ENCODE measurements at regions not wholly inside any gene's neighbourhood (a gene's known extent, or its start where the extent isn't known, plus 50 kb on each side); places are given as distances from the start of the nearest gene placed in this dataset.

DNA sequence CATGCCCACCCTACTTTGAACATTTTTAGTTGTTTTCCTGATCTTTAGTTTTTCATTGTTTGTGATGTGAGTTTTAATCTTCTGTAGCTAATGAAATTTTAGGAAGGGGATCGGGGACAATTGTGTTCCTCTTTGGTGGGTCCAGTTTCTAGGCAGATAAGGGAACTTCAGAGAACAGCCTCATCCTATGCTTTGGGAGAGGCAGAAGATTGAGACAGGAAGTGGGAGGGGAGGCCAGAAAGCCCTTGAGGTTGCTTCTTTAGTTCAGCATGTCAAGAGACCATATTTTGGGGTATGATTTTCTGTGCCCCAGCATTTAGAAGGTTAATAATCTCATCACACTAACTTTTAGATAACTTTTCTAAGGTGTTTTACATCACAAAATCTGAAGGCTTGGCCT, 191.0 kb downstream of the TANC2 start:
- ATAC-seq (ENCODE audit: insufficient number of reproducible peaks, low FRiP score, low read depth) = no peak

DNA sequence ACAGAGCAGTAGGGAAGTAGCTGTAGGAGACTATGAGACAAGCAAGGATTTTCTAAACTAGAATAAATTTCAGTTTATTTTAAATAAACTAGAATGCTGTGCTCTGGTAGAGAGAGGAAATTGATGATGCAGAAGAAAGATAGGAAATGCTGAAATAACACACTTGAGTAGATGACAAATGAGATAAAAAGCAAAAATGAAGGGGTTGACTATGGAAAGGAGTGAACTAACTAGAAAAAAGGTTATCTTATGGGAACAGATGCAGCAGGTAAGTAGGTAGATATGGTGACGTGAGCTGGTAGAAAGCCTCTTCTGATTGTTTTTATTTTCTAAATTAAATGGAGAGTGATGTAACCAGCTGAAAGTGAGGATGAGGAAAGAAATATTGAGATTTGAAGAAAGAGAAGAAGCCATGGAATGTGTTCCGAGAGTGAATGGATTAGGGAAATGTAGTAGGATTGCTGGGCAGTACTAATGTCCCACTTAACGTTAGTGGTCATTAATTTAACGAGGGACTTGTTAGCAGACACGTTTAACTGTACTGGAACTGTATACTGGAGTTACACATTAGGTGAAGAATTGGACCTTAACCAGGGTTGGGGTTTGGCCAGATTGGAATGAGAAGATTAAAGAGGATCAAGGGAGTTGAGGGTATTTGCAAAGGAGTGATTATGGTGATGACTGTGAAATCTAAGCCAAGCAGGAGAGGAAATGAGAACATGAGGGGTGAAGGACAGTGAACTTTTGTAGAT, 196.5 kb downstream of the TANC2 start:
- ATAC-seq (ENCODE audit: insufficient number of reproducible peaks, low FRiP score, low read depth) (no peak), DNase-seq (ENCODE audit: low spot score) (no peak)
- no peak overlapping the region for H3K27ac ChIP-seq
- H3K4me3 ChIP-seq = no peak overlapping the region
- TF ChIP-seq, protein P1, sequence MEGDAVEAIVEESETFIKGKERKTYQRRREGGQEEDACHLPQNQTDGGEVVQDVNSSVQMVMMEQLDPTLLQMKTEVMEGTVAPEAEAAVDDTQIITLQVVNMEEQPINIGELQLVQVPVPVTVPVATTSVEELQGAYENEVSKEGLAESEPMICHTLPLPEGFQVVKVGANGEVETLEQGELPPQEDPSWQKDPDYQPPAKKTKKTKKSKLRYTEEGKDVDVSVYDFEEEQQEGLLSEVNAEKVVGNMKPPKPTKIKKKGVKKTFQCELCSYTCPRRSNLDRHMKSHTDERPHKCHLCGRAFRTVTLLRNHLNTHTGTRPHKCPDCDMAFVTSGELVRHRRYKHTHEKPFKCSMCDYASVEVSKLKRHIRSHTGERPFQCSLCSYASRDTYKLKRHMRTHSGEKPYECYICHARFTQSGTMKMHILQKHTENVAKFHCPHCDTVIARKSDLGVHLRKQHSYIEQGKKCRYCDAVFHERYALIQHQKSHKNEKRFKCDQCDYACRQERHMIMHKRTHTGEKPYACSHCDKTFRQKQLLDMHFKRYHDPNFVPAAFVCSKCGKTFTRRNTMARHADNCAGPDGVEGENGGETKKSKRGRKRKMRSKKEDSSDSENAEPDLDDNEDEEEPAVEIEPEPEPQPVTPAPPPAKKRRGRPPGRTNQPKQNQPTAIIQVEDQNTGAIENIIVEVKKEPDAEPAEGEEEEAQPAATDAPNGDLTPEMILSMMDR (IDR thresholded peaks at IDR 0.05) = no peak
- no peaks in the 10 kb centered on the region for H3K27me3 ChIP-seq (replicated peaks; ENCODE audit: insufficient read depth)
- no peaks in the 10 kb centered on the region for H3K9me3 ChIP-seq
- H3K4me1 ChIP-seq (ENCODE audit: control insufficient read depth in 1 of 2, low read depth in 2 of 2) = no peaks in the 10 kb centered on the region
- no peaks in the 10 kb centered on the region for H3K36me3 ChIP-seq

More for the DNA sequence above, 191.0 kb downstream of the TANC2 start:
- H3K27me3 ChIP-seq (replicated peaks; ENCODE audit: insufficient read depth) = no peaks in the 10 kb centered on the region
- no peak overlapping the region for H3K27ac ChIP-seq
- H3K36me3 ChIP-seq = no peaks in the 10 kb centered on the region
- no peak for DNase-seq (ENCODE audit: low spot score)
- H3K9me3 ChIP-seq = no peaks in the 10 kb centered on the region
- TF ChIP-seq, protein P1 (IDR thresholded peaks at IDR 0.05) = no peak
- no peaks in the 10 kb centered on the region for H3K4me1 ChIP-seq (ENCODE audit: control insufficient read depth in 1 of 2, low read depth in 2 of 2)
- H3K4me3 ChIP-seq = no peak overlapping the region

DNA sequence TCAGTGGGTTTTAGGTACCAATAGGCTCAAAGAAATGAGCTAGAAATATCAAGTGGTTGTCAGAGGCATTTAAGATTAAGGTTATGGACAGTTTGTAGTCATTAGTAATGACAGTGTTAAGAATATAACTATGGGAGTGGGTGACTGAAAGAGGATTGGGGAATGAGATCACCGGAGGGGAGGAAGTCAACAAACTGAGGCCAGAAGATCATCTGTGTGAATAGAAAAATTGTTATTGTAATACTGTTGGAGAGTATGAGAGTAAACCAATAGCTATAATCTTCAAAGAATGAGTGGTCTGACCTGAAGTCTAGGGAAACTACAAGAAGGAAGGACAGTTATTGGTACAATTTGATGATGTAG, 197.1 kb downstream of the TANC2 start:
- Histone ChIP-seq H3K36me3 (no peaks in the 10 kb centered on the region), H3K27ac (no peak overlapping the region), H3K27me3 (replicated peaks; ENCODE audit: insufficient read depth) (no peaks in the 10 kb centered on the region), H3K9me3 (no peaks in the 10 kb centered on the region), H3K4me3 (no peak overlapping the region), H3K4me1 (ENCODE audit: control insufficient read depth in 1 of 2, low read depth in 2 of 2) (no peaks in the 10 kb centered on the region)
- TF ChIP-seq, protein P1 (IDR thresholded peaks at IDR 0.05) = no peak
- no peak for DNase-seq (ENCODE audit: low spot score)
- no peak for ATAC-seq (ENCODE audit: insufficient number of reproducible peaks, low FRiP score, low read depth)

DNA sequence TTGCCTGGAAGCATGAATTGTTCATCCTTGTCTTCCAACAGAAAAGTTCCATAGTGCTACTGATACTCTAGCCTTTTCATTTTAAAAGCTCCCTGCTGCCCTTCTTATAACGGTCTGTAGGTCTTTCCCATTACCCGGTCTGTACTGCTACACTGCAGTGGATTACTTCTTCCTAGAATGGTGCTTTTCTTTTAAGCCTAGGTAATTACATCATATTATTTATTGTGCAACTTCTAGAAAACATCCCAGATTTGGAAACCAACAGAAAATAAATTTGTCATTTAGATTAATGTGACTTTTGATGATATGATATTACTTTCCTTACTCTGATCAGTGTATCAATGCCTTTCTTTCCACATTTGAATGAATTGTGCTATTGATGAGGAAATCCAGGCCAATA, 199.4 kb downstream of the TANC2 start:
- no peaks in the 10 kb centered on the region for H3K27me3 ChIP-seq (replicated peaks; ENCODE audit: insufficient read depth)
- H3K27ac ChIP-seq = no peak overlapping the region
- H3K4me3 ChIP-seq = no peak overlapping the region
- H3K4me1 ChIP-seq (ENCODE audit: control insufficient read depth in 1 of 2, low read depth in 2 of 2) = no peaks in the 10 kb centered on the region
- ATAC-seq (ENCODE audit: insufficient number of reproducible peaks, low FRiP score, low read depth) = no peak
- DNase-seq (ENCODE audit: low spot score) = no peak
- TF ChIP-seq, protein P1 (IDR thresholded peaks at IDR 0.05) = no peak
- no peaks in the 10 kb centered on the region for H3K9me3 ChIP-seq
- no peaks in the 10 kb centered on the region for H3K36me3 ChIP-seq

DNA sequence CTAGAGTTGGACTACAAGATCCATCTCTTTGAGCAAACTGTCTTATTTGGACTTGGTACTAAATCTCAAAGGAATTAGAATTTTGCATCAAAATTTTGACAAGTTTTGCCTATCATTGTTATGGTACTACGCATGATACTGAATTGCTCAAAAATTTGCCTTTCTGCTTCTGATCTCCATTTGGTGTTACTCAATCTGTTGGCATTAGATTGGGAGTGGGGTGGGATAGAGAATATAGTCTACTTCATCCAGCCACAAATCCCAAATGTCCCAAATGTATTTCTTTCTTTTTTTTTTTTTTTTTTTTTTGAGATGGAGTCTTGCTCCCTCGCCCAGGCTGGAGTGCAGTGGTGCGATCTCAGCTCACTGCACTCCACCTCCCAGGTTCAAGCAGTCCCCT, 204.8 kb downstream of the TANC2 start:
- H3K4me3 ChIP-seq = no peak overlapping the region

More for the DNA sequence above, 204.8 kb downstream of the TANC2 start:
- DNase-seq (ENCODE audit: low spot score) (no peak), ATAC-seq (ENCODE audit: insufficient number of reproducible peaks, low FRiP score, low read depth) (no peak)
- Histone ChIP-seq H3K9me3 (no peaks in the 10 kb centered on the region), H3K27me3 (replicated peaks; ENCODE audit: insufficient read depth) (no peaks in the 10 kb centered on the region), H3K4me1 (ENCODE audit: control insufficient read depth in 1 of 2, low read depth in 2 of 2) (peaks cover 0 to 2% of the 10 kb centered on the region in 2 donors), H3K27ac (no peak overlapping the region), H3K36me3 (no peaks in the 10 kb centered on the region)
- TF ChIP-seq, protein P1 (IDR thresholded peaks at IDR 0.05) = no peak
